ENCODE measurements at regions not wholly inside any gene's neighbourhood (a gene's known extent, or its start where the extent isn't known, plus 50 kb on each side); places are given as distances from the start of the nearest gene placed in this dataset.

- in situ Hi-C loops (cut with HindIII; ENCODE audit: low sequenced_read_pairs) = no loop called here
Measured at GRCh38 chr11:69348414-69349235, 54.7 kb downstream of the MYEOV start.

- in situ Hi-C loops (cut with HindIII; ENCODE audit: low sequenced_read_pairs) = no loop called here
Measured at GRCh38 chr11:69350040-69350439, 56.1 kb downstream of the MYEOV start.

- in situ Hi-C loops (cut with HindIII; ENCODE audit: low sequenced_read_pairs) = no loop called here
Measured at GRCh38 chr11:69350596-69350995, 56.6 kb downstream of the MYEOV start.

GRCh38 chr11:69351460-69351859 is 57.5 kb downstream of the MYEOV start:
- in situ Hi-C loops (cut with HindIII; ENCODE audit: low sequenced_read_pairs) = no loop called here

GRCh38 chr11:69352166-69352565 is 58.2 kb downstream of the MYEOV start:
- in situ Hi-C loops (cut with HindIII; ENCODE audit: low sequenced_read_pairs) = no loop called here

GRCh38 chr11:69352715-69353319 is 58.9 kb downstream of the MYEOV start:
- in situ Hi-C loops (cut with HindIII; ENCODE audit: low sequenced_read_pairs) = no loop called here

- in situ Hi-C loops (cut with HindIII; ENCODE audit: low sequenced_read_pairs) = no loop called here
Measured at GRCh38 chr11:69353696-69354544, 60.0 kb downstream of the MYEOV start.

GRCh38 chr11:69354545-69354897 is 60.6 kb downstream of the MYEOV start:
- in situ Hi-C loops (cut with HindIII; ENCODE audit: low sequenced_read_pairs) = no loop called here

- in situ Hi-C loops (cut with HindIII; ENCODE audit: low sequenced_read_pairs) = no loop called here
Measured at GRCh38 chr11:69355346-69355940, 61.5 kb downstream of the MYEOV start.

- in situ Hi-C loops (cut with HindIII; ENCODE audit: low sequenced_read_pairs) = no loop called here
Measured at GRCh38 chr11:69355959-69356702, 62.2 kb downstream of the MYEOV start.

- in situ Hi-C loops (cut with HindIII; ENCODE audit: low sequenced_read_pairs) = no loop called here
Measured at GRCh38 chr11:69356703-69357457, 62.9 kb downstream of the MYEOV start.

GRCh38 chr11:69357458-69358397 is 63.8 kb downstream of the MYEOV start:
- in situ Hi-C loops (cut with HindIII; ENCODE audit: low sequenced_read_pairs) = no loop called here

- in situ Hi-C loops (cut with HindIII; ENCODE audit: low sequenced_read_pairs) = no loop called here
Measured at GRCh38 chr11:69358398-69359020, 64.6 kb downstream of the MYEOV start.

- in situ Hi-C loops (cut with HindIII; ENCODE audit: low sequenced_read_pairs) = no loop called here
Measured at GRCh38 chr11:69359735-69360480, 66.0 kb downstream of the MYEOV start.

- in situ Hi-C loops (cut with HindIII; ENCODE audit: low sequenced_read_pairs) = no loop called here
Measured at GRCh38 chr11:69360606-69361005, 66.7 kb downstream of the MYEOV start.

- in situ Hi-C loops (cut with HindIII; ENCODE audit: low sequenced_read_pairs) = no loop called here
Measured at GRCh38 chr11:69361048-69361447, 67.1 kb downstream of the MYEOV start.

GRCh38 chr11:69361466-69361865 is 67.5 kb downstream of the MYEOV start:
- in situ Hi-C loops (cut with HindIII; ENCODE audit: low sequenced_read_pairs) = no loop called here

GRCh38 chr11:69362315-69362714 is 68.4 kb downstream of the MYEOV start:
- in situ Hi-C loops (cut with HindIII; ENCODE audit: low sequenced_read_pairs) = no loop called here

All from DLD1 (cell line).